ENCODE measurements at regions not wholly inside any gene's neighbourhood (a gene's known extent, or its start where the extent isn't known, plus 50 kb on each side); places are given as distances from the start of the nearest gene placed in this dataset.

DNA sequence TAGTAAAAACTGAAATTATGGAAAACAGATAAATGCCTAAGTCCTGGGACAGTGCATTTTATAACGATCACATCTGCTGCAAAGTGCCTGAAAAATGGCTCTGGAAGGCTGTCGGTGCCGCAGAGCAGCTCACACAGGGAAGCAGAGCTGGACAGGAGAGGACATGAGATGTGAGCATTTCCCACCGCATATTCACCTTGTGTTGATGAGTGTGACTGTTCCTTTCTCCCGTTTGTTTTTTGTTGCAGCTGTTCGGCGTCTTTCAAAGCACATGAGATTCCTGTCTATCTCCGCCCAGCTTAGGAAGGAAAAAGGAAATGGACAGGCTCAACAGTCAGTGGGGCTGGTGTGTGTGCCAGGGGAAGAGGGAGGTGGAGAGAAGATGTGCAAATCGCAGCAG is 164.9 kb upstream of the SEMA6A start:
- H3K36me3 ChIP-seq (ENCODE audit: insufficient read depth, low read length), result no peaks in the 10 kb centered on the region
- no peaks in the 10 kb centered on the region for H3K27me3 ChIP-seq (ENCODE audit: insufficient read depth, low read depth, low read length)
- H3K4me2 ChIP-seq (ENCODE audit: low read length), result no peak overlapping the region
- H2AFZ ChIP-seq (ENCODE audit: low read depth, low read length), result no peak overlapping the region
- no peaks in the 10 kb centered on the region for H4K20me1 ChIP-seq (ENCODE audit: insufficient read depth)
- H3K9ac ChIP-seq (ENCODE audit: low read length), result no peak overlapping the region
- no peak overlapping the region for H3K4me3 ChIP-seq (ENCODE audit: low read length)
- H3K27ac ChIP-seq (ENCODE audit: low read length), result no peak overlapping the region
- H3K79me2 ChIP-seq (replicated peaks; ENCODE audit: insufficient read depth, low read length), result no peaks in the 10 kb centered on the region
- no peaks in the 10 kb centered on the region for H3K9me3 ChIP-seq (ENCODE audit: low read length)
- no peaks in the 10 kb centered on the region for H3F3A ChIP-seq (ENCODE audit: insufficient read depth, low read length, poor library complexity, severe bottlenecking)
- TF ChIP-seq, protein P1, sequence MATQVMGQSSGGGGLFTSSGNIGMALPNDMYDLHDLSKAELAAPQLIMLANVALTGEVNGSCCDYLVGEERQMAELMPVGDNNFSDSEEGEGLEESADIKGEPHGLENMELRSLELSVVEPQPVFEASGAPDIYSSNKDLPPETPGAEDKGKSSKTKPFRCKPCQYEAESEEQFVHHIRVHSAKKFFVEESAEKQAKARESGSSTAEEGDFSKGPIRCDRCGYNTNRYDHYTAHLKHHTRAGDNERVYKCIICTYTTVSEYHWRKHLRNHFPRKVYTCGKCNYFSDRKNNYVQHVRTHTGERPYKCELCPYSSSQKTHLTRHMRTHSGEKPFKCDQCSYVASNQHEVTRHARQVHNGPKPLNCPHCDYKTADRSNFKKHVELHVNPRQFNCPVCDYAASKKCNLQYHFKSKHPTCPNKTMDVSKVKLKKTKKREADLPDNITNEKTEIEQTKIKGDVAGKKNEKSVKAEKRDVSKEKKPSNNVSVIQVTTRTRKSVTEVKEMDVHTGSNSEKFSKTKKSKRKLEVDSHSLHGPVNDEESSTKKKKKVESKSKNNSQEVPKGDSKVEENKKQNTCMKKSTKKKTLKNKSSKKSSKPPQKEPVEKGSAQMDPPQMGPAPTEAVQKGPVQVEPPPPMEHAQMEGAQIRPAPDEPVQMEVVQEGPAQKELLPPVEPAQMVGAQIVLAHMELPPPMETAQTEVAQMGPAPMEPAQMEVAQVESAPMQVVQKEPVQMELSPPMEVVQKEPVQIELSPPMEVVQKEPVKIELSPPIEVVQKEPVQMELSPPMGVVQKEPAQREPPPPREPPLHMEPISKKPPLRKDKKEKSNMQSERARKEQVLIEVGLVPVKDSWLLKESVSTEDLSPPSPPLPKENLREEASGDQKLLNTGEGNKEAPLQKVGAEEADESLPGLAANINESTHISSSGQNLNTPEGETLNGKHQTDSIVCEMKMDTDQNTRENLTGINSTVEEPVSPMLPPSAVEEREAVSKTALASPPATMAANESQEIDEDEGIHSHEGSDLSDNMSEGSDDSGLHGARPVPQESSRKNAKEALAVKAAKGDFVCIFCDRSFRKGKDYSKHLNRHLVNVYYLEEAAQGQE (IDR thresholded peaks at IDR 0.05; ENCODE audit: borderline replicate concordance), result no peak
- no peak for TF ChIP-seq RAD21 (conservative IDR thresholded peaks at IDR 0.05)
- no peak for TF ChIP-seq TAF1 (IDR thresholded peaks at IDR 0.05; ENCODE audit: low read depth)
- TF ChIP-seq SMC3 (conservative IDR thresholded peaks at IDR 0.05; ENCODE audit: poor library complexity), result no peak
- TF ChIP-seq EZH2 (IDR thresholded peaks at IDR 0.05; ENCODE audit: borderline replicate concordance, insufficient read depth, low read length, poor library complexity, severe bottlenecking), result no peak
- no peak for TF ChIP-seq EP300 (conservative IDR thresholded peaks at IDR 0.05; ENCODE audit: poor library complexity, severe bottlenecking)
- no peak for TF ChIP-seq POLR2AphosphoS5 (IDR thresholded peaks at IDR 0.05)
- TF ChIP-seq MXI1 (conservative IDR thresholded peaks at IDR 0.05; ENCODE audit: poor library complexity, severe bottlenecking), result no peak
- TF ChIP-seq, protein P2, sequence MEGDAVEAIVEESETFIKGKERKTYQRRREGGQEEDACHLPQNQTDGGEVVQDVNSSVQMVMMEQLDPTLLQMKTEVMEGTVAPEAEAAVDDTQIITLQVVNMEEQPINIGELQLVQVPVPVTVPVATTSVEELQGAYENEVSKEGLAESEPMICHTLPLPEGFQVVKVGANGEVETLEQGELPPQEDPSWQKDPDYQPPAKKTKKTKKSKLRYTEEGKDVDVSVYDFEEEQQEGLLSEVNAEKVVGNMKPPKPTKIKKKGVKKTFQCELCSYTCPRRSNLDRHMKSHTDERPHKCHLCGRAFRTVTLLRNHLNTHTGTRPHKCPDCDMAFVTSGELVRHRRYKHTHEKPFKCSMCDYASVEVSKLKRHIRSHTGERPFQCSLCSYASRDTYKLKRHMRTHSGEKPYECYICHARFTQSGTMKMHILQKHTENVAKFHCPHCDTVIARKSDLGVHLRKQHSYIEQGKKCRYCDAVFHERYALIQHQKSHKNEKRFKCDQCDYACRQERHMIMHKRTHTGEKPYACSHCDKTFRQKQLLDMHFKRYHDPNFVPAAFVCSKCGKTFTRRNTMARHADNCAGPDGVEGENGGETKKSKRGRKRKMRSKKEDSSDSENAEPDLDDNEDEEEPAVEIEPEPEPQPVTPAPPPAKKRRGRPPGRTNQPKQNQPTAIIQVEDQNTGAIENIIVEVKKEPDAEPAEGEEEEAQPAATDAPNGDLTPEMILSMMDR (IDR thresholded peaks at IDR 0.05; ENCODE audit: poor library complexity, severe bottlenecking), result no peak
- H3K9me2 ChIP-seq (ENCODE audit: insufficient read depth, low read length), result no peaks in the 10 kb centered on the region

DNA sequence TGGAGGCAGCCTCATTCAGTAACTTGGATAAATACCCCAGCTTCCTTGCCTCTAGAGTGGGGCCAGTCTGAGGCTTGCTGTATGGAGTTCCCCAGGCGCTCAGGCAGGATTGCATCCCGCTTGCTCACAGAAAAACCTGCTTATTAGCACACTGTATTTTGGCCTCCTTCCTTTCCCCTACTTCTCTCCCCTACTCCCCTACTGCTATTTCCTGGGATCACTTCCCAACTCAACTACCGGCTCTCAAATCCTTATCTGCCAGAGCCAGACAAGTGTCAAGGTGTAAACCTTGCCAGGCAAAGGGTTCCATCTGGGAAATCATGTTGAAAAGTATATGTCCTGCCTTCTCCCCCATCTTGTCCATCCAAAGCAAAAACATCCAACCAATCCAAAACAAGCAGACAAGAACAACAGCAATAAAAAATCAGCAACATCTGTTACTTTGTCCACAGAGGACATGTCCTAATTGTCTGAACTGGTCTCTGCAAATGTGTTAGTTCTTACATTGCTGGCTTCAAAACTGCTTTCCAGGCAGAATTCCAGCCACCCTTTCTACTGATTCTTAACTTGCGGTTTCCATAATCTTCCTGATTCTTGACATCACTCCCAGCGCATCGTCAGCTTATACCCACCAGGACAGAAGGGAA is 164.1 kb upstream of the SEMA6A start:
- H3K4me2 ChIP-seq (ENCODE audit: low read length), result no peak overlapping the region

More for the DNA sequence above, 164.1 kb upstream of the SEMA6A start:
- Histone ChIP-seq H3K27me3 (ENCODE audit: insufficient read depth, low read depth, low read length) (no peaks in the 10 kb centered on the region), H4K20me1 (ENCODE audit: insufficient read depth) (no peaks in the 10 kb centered on the region), H3K9me3 (ENCODE audit: low read length) (no peaks in the 10 kb centered on the region), H3F3A (ENCODE audit: insufficient read depth, low read length, poor library complexity, severe bottlenecking) (no peaks in the 10 kb centered on the region), H3K9me2 (ENCODE audit: insufficient read depth, low read length) (no peaks in the 10 kb centered on the region), H2AFZ (ENCODE audit: low read depth, low read length) (no peak overlapping the region), H3K36me3 (ENCODE audit: insufficient read depth, low read length) (no peaks in the 10 kb centered on the region), H3K4me3 (ENCODE audit: low read length) (no peak overlapping the region), H3K9ac (ENCODE audit: low read length) (no peak overlapping the region), H3K27ac (ENCODE audit: low read length) (no peak overlapping the region), H3K79me2 (replicated peaks; ENCODE audit: insufficient read depth, low read length) (no peaks in the 10 kb centered on the region)
- TF ChIP-seq SMC3 (conservative IDR thresholded peaks at IDR 0.05; ENCODE audit: poor library complexity) (no peak), EZH2 (IDR thresholded peaks at IDR 0.05; ENCODE audit: borderline replicate concordance, insufficient read depth, low read length, poor library complexity, severe bottlenecking) (no peak), EP300 (conservative IDR thresholded peaks at IDR 0.05; ENCODE audit: poor library complexity, severe bottlenecking) (no peak)
- TF ChIP-seq, protein P1 (IDR thresholded peaks at IDR 0.05; ENCODE audit: borderline replicate concordance), result no peak
